Gastroesophageal sphincter (tissue), 4 donors: ENCODE measurements at regions not wholly inside any gene's neighbourhood (a gene's known extent, or its start where the extent isn't known, plus 50 kb on each side); places are given as distances from the start of the nearest gene placed in this dataset.
"Not testable (repeated sequence)": the region's sequence is repeated elsewhere in the genome, so short reads cannot be mapped to it uniquely, and the experiment has no call there.

Experiments used
- ATAC-seq: fragments of 150-250 bp; one replicate; pipeline ENCODE4 v1.9.1; 2016; ENCODE audit warnings: mild to moderate bottlenecking, moderate library complexity
- H3K27ac ChIP-seq, 4 donors: fragments of 200-600 bp; sonication (generic) in 3 of 4; 1 replicate in 3 of 4; 2 replicates in 1 of 4; pipeline ENCODE4 v1.5.1; 2016 to 2019
- H3K27me3 ChIP-seq: fragments of 200-600 bp; sonication (generic); one replicate; pipeline ENCODE4 v1.5.1; 2019
- H3K36me3 ChIP-seq, 2 donors: fragments of 200-600 bp; sonication (generic); one replicate each; pipeline ENCODE4 v1.5.1; 2019; ENCODE audit warnings: control low read depth in 1 of 2
- H3K4me1 ChIP-seq, 3 donors: fragments of 200-600 bp; sonication (generic); 1 replicate in 2 of 3; 2 replicates in 1 of 3; pipeline ENCODE4 v1.5.1; 2016 to 2019; ENCODE audit warnings: control low read depth in 2 of 3
- H3K4me3 ChIP-seq, 2 donors: fragments of 200-600 bp; sonication (generic); one replicate each; pipeline ENCODE4 v1.5.1; 2019; ENCODE audit warnings: mild to moderate bottlenecking in 1 of 2, moderate library complexity in 1 of 2
- H3K9me3 ChIP-seq, 3 donors: fragments of 200-600 bp; sonication (generic); one replicate each; pipeline ENCODE4 v1.5.1; 2017 to 2019; ENCODE audit warnings: control low read depth in 2 of 3
- CTCF ChIP-seq, 4 experiments: fragments of 200-600 bp in 2 of 4; fragments of 450-650 bp in 2 of 4; sonication (generic) in 1 of 4; IDR thresholded peaks; one replicate each; pipeline ENCODE4 v1.5.1; 2017 to 2019; ENCODE audit warnings: antibody characterized with exemption in 4 of 4, mild to moderate bottlenecking in 2 of 4, moderate library complexity in 2 of 4
- EP300 ChIP-seq: sonication (generic); formaldehyde crosslinking; IDR thresholded peaks from one replicate; pipeline ENCODE4 v1.6.1; 2017; ENCODE audit warnings: antibody characterized with exemption, mild to moderate bottlenecking
- POLR2A ChIP-seq, 2 donors: fragments of 450-650 bp; IDR thresholded peaks; one replicate each; pipeline ENCODE4 v1.6.1; 2017; ENCODE audit warnings: antibody characterized with exemption in 2 of 2, mild to moderate bottlenecking in 2 of 2, moderate library complexity in 1 of 2
- POLR2AphosphoS5 ChIP-seq: sonication (generic); formaldehyde crosslinking; IDR thresholded peaks from one replicate; pipeline ENCODE4 v1.6.1; 2017; ENCODE audit warnings: antibody characterized with exemption
- WGBS, 2 donors: methylation state at CpG; one replicate each; pipeline ENCODE4 v1.1.5; 2018; ENCODE audit warnings: low coverage in 1 of 2; 5-methylcytosine and 5-hydroxymethylcytosine counted together

GRCh38 chrX:2162695-2163094 lies 338.1 kb downstream of the DHRSX start:
- Histone ChIP-seq H3K36me3 (no peaks in the 10 kb centered on the region), H3K9me3 (peaks cover 0 to 26% (median 0%) of the 10 kb centered on the region in 3 donors), H3K27me3 (no peaks in the 10 kb centered on the region), H3K27ac (no peak overlapping the region), H3K4me3 (no peak overlapping the region), H3K4me1 (no peaks in the 10 kb centered on the region)
- TF ChIP-seq POLR2A (IDR thresholded peaks at IDR 0.05) (no peak), POLR2AphosphoS5 (no peak), CTCF (IDR thresholded peaks at IDR 0.05) (no peak), EP300 (no peak)
- no peak for ATAC-seq
- WGBS, 2 donors, result 62 to 100% methylated on average over 2 of the region's 3 CpGs

GRCh38 chrX:2159861-2160260 lies 340.9 kb downstream of the DHRSX start:
- WGBS, 2 donors, result 82 to 93% methylated on average over 2 to 3 of the region's 3 CpGs
- TF ChIP-seq CTCF (IDR thresholded peaks at IDR 0.05), result no peak
- no peak for TF ChIP-seq EP300
- no peak for TF ChIP-seq POLR2AphosphoS5
- no peak for TF ChIP-seq POLR2A (IDR thresholded peaks at IDR 0.05)

GRCh38 chrX:2159393-2159792 lies 341.4 kb downstream of the DHRSX start:
- no peak for TF ChIP-seq POLR2A (IDR thresholded peaks at IDR 0.05)
- TF ChIP-seq EP300, result no peak
- TF ChIP-seq POLR2AphosphoS5, result no peak
- TF ChIP-seq CTCF (IDR thresholded peaks at IDR 0.05), result no peak
- Histone ChIP-seq H3K4me1 (no peaks in the 10 kb centered on the region), H3K27me3 (no peaks in the 10 kb centered on the region), H3K4me3 (no peak overlapping the region), H3K9me3 (peaks cover 0 to 49% (median 0%) of the 10 kb centered on the region in 3 donors), H3K36me3 (no peaks in the 10 kb centered on the region), H3K27ac (no peak overlapping the region)
- no peak for ATAC-seq
- WGBS, 2 donors, result 59 to 75% methylated on average over 4 of the region's 4 CpGs

More at GRCh38 chrX:2159861-2160260, 340.9 kb downstream of the DHRSX start:
- Histone ChIP-seq H3K4me3 (no peak overlapping the region), H3K36me3 (no peaks in the 10 kb centered on the region), H3K4me1 (no peaks in the 10 kb centered on the region), H3K27me3 (no peaks in the 10 kb centered on the region), H3K27ac (no peak overlapping the region), H3K9me3 (peaks cover 0 to 44% (median 0%) of the 10 kb centered on the region in 3 donors)
- ATAC-seq, result no peak

- ATAC-seq, result no peak
- Histone ChIP-seq H3K36me3 (no peaks in the 10 kb centered on the region), H3K4me3 (no peak overlapping the region), H3K27ac (no peak overlapping the region), H3K4me1 (no peaks in the 10 kb centered on the region), H3K9me3 (peaks cover 0 to 62% (median 0%) of the 10 kb centered on the region in 3 donors), H3K27me3 (no peaks in the 10 kb centered on the region)
- 55 to 57% methylated on average over 1 to 3 of the region's 3 CpGs for WGBS, 2 donors
- TF ChIP-seq EP300, result no peak
- no peak for TF ChIP-seq CTCF (IDR thresholded peaks at IDR 0.05)
- TF ChIP-seq POLR2A (IDR thresholded peaks at IDR 0.05), result no peak
- TF ChIP-seq POLR2AphosphoS5, result no peak
Measured at GRCh38 chrX:2150722-2151121, 350.1 kb downstream of the DHRSX start.

- not testable (repeated sequence) for H3K36me3 ChIP-seq, ATAC-seq, H3K27me3 ChIP-seq, H3K4me3 ChIP-seq, H3K4me1 ChIP-seq, H3K27ac ChIP-seq
- 100% methylated on average over 1 to 2 of the region's 2 CpGs for WGBS, 2 donors
- peaks cover 0 to 55% (median 0%) of the 10 kb centered on the region in 3 donors for H3K9me3 ChIP-seq
Measured at GRCh38 chrX:2150014-2150413, 350.8 kb downstream of the DHRSX start.

GRCh38 chrX:2149055-2149454 lies 351.7 kb downstream of the DHRSX start:
- peaks cover 0 to 45% (median 0%) of the 10 kb centered on the region in 3 donors for H3K9me3 ChIP-seq
- H3K36me3 ChIP-seq, H3K4me1 ChIP-seq, H3K4me3 ChIP-seq, H3K27me3 ChIP-seq, H3K27ac ChIP-seq, ATAC-seq: not testable (repeated sequence)
- 94 to 100% methylated on average over 2 to 3 of the region's 3 CpGs for WGBS, 2 donors
